ENCODE measurements at regions not wholly inside any gene's neighbourhood (a gene's known extent, or its start where the extent isn't known, plus 50 kb on each side); places are given as distances from the start of the nearest gene placed in this dataset.
A peak's percentile ranks its signal among the peaks of the same experiment; 100 is the strongest.
"Not testable (repeated sequence)": the region's sequence is repeated elsewhere in the genome, so short reads cannot be mapped to it uniquely, and the experiment has no call there.

- DNase-seq = no peak
- intact Hi-C loops (cut with DNase I) = no loop called here
Measured at GRCh38 chr17:51347851-51348584, 87.7 kb downstream of the UTP18 start.

GRCh38 chr17:51351080-51351479, 90.7 kb downstream of the UTP18 start:
- intact Hi-C loops (cut with DNase I) = no loop called here
- no peak for DNase-seq

- intact Hi-C loops (cut with DNase I) = no loop called here
- peak in 34 of 42 donors; percentile 19 to 83 (median 56) for DNase-seq
Measured at GRCh38 chr17:51351890-51352289, 91.5 kb downstream of the UTP18 start.

- DNase-seq = peak in 1 of 42 donors; percentile 28
- intact Hi-C loops (cut with DNase I) = no loop called here
Measured at GRCh38 chr17:51352798-51353197, 92.5 kb downstream of the UTP18 start.

DNA sequence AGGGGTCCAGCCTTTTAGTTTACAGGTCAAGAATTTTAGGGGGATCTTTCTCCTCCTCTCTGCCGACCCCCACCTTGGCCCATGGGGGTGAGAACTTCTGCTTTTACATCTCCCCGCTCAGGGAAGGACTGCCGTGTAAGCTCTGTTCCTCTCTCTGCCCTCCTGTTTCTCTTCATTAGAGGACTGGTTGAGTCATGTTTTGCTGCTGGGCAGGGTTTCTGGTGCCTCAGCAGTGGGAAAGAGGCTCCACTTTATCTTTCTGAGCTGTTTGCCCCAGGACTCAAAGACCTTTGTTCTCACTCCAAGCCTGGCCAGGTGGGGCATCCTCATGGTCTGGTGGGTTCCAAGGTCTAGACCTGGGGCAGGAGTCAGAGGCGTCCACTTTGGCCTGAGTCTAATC, 93.0 kb downstream of the UTP18 start:
- peak in 1 of 42 donors; percentile 2 for DNase-seq
- intact Hi-C loops (cut with DNase I) = no loop called here

GRCh38 chr17:51354936-51355335, 94.6 kb downstream of the UTP18 start:
- intact Hi-C loops (cut with DNase I) = no loop called here

DNA sequence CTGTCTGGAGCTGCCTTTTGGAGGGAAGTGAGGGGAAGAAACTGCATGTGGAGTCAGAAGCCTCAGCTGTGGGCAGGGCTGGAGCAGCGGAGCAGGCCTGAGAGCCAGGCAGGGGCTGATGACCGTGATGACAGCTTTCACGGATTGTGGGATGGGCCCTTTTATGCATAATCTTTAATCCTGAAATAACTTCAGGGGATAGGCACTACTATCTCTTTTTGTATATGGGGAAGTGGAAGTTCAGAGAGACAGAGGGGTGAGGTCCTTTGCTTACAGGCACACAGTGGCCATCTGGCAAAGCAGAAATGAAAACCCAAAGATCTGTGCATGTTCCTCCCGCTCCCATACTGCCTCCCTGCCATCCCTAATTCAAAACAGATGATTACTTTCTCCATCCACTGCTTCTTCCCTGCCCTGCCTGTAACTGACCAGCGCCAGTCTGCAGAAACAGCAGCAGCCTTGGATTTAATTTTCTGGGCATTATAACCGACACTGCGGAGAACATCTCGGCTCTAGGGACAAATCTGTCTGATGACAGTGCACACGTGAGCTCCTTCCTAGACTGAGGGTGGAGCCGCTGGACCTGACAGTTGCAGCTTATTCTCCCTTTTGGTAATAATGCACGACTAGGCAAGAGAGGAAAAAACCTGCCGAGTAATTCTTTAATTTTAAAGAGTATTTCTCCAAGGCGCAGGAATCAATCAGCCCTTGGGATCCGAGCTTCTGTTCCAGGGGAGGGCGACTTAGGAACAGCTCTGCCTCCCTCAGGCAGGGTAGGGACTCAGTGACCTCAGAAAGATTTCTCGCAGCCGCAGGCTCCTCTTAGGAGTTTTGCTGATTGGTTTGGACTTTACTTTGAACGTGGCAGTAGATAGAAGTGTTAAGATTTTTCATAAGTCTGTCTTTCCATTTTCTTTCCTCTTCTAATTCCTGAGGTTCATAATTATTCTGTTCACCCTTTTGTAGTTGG, 95.4 kb downstream of the UTP18 start:
- intact Hi-C loops (cut with DNase I) = no loop called here
- no peak for DNase-seq

More at GRCh38 chr17:51354936-51355335, 94.6 kb downstream of the UTP18 start:
- DNase-seq = no peak

DNA sequence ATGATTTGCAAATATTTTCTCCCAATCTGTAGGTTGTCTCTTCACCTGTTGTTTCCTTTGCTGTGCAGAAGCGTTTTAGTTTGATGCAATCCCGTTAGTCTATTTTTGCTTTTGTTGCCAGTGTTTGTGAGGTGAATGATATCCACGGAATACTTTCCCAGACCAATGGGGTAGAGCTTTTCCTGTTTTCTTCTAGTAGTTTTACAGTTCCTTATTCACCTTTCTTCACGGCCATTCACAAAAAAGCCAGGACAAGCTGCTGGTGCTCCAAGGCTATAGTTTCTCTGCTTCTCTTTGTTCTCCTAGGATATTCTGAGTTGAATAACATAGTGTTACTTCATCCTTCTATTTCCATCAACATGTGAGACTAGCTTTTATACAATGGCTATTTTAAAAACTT, 98.7 kb downstream of the UTP18 start:
- intact Hi-C loops (cut with DNase I) = no loop called here
- DNase-seq = no peak

- DNase-seq = peak; percentile 44 to 90 (median 73)
- intact Hi-C loops (cut with DNase I) = no loop called here
Measured at GRCh38 chr17:51362811-51363585, 102.7 kb downstream of the UTP18 start.

DNA sequence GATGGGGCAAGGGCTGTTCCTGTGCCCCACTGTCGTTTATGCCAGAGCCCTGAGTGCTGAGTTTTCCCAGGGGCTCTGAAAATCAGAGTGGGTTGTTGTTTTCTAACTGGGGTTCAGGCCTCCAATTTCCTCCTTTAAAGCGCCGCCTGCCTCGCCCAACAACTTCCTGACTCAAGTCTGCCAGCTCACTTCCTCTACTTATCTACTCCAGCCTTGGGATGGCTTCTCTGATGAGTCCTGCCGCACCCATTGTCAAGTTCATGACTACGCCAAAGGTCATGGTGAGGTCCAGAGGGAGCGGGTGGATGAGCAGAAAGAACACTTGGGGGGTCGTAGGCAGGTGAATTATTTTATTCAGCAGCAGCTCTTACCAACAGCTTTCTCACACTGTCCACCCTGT, 104.7 kb downstream of the UTP18 start:
- no peak for DNase-seq
- intact Hi-C loops (cut with DNase I) = no loop called here

- intact Hi-C loops (cut with DNase I) = no loop called here
Measured at GRCh38 chr17:51366866-51367265, 106.5 kb downstream of the UTP18 start.

GRCh38 chr17:51367836-51368235, 107.5 kb downstream of the UTP18 start:
- intact Hi-C loops (cut with DNase I) = not testable (repeated sequence)

More at GRCh38 chr17:51366866-51367265, 106.5 kb downstream of the UTP18 start:
- DNase-seq = no peak

GRCh38 chr17:51371732-51372151, 111.4 kb downstream of the UTP18 start:
- intact Hi-C loops (cut with DNase I) = loop anchor here (2.0 kb wide), 1 partner anchor 163 kb away; no protein-coding TSS in a partner anchor
- DNase-seq = peak; percentile 57 to 94 (median 83)

More at GRCh38 chr17:51367836-51368235, 107.5 kb downstream of the UTP18 start:
- not testable (repeated sequence) for DNase-seq

GRCh38 chr17:51372345-51373004, 112.1 kb downstream of the UTP18 start:
- DNase-seq = peak; percentile 43 to 95 (median 86)
- intact Hi-C loops (cut with DNase I) = no loop called here

GRCh38 chr17:51373489-51374152, 113.3 kb downstream of the UTP18 start:
- intact Hi-C loops (cut with DNase I) = no loop called here
- DNase-seq = no peak

DNA sequence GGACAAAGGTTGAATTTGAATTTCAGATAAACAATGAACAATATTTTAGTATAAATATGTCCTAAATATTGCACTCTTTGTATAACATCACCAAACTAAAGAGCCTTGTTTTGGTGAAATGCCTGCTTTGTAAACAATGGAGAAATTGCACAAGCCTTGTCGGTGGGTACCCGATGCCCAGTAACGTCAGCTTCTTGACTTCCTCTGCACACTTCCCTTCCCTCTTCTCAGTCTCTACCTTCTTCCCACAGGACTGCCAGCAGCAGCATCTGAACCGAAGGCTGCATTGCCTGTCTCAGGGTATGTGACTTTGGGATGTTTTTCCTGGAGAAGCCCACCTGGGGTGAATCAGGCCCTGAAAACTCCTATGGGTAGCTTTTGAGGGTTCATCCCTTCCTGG, 113.9 kb downstream of the UTP18 start:
- no peak for DNase-seq
- intact Hi-C loops (cut with DNase I) = no loop called here

DNA sequence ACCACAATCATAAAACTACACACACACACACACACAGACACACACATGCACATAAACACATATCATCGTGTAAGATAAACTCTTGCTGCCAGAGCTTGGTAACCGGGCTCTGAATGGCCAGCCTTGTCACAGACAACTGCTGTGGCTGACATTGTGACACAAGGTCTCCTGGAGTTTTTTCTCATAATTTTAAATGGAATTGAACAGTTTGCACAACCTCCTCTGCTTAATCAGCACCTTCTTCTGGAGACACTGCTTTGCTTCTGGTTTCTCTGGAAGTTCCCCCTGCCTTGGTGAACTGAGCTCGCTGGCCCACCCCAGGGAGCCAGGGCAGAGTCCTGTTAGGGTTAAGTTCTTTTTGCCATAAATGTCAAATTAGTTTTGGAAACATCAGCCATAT, 115.4 kb downstream of the UTP18 start:
- DNase-seq = no peak
- intact Hi-C loops (cut with DNase I) = no loop called here

- intact Hi-C loops (cut with DNase I) = no loop called here
- no peak for DNase-seq
Measured at GRCh38 chr17:51376739-51377138, 116.4 kb downstream of the UTP18 start.

Measured in head of caudate nucleus (tissue), 42 donors.